Upper lobe of left lung (tissue), 4 donors: ENCODE measurements at regions not wholly inside any gene's neighbourhood (a gene's known extent, or its start where the extent isn't known, plus 50 kb on each side); places are given as distances from the start of the nearest gene placed in this dataset.

Experiments
- POLR2A ChIP-seq, 4 donors: fragments of 450-650 bp; IDR thresholded peaks; one replicate each; pipeline ENCODE4 v1.5.1; 2016 to 2017; ENCODE audit warnings: antibody characterized with exemption in 4 of 4, mild to moderate bottlenecking in 2 of 4
- POLR2AphosphoS5 ChIP-seq, 2 donors: sonication (generic); formaldehyde crosslinking; IDR thresholded peaks; one replicate each; pipeline ENCODE4 v1.5.1; 2017; ENCODE audit warnings: antibody characterized with exemption in 2 of 2
- TF ChIP-seq, protein P1 (sequence below), 6 experiments: fragments of 450-650 bp in 4 of 6; fragments of 200-600 bp in 2 of 6; sonication (generic) in 2 of 6; IDR thresholded peaks; one replicate each; pipeline ENCODE4 v1.5.1; 2016 to 2019; ENCODE audit warnings: antibody characterized with exemption in 6 of 6

DNA sequence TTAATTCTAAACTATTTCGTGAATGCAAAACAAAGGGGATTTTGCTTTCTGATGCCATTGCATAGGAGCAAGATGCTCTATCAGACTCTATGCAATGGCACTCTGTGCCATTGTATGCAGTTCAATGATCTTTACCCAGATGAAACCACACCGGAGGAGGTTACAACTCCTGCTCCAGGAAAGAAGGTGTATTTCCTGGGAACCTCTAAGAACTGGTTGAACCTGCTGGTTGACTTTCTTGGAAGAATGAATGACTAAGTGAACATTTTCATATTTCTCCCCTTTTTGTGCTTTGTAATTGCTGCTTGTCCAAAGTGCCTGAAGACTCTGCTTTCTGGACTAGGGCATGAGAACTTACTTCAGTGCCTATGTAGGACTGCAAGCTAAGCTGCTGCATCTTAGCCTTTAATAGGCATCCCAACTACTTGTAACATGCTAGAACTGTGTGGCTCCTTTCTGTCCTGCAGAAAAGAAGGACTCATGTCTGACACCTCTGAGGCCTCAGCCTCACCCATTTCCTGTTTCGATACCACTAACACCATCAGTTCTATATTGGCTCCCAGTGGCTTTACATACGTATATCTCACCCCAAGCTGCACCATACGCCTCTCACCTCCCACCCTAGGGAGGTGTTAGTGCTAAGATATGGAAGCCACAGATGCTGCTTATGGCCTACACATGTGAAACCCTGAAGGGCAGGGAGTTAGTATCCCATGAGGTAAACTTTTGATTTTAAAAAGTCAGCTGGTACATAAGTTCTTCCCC is 193.5 kb upstream of the CNOT2 start:
- TF ChIP-seq POLR2A (IDR thresholded peaks at IDR 0.05) (no peak), POLR2AphosphoS5 (IDR thresholded peaks at IDR 0.05) (no peak)
- TF ChIP-seq, protein P1, sequence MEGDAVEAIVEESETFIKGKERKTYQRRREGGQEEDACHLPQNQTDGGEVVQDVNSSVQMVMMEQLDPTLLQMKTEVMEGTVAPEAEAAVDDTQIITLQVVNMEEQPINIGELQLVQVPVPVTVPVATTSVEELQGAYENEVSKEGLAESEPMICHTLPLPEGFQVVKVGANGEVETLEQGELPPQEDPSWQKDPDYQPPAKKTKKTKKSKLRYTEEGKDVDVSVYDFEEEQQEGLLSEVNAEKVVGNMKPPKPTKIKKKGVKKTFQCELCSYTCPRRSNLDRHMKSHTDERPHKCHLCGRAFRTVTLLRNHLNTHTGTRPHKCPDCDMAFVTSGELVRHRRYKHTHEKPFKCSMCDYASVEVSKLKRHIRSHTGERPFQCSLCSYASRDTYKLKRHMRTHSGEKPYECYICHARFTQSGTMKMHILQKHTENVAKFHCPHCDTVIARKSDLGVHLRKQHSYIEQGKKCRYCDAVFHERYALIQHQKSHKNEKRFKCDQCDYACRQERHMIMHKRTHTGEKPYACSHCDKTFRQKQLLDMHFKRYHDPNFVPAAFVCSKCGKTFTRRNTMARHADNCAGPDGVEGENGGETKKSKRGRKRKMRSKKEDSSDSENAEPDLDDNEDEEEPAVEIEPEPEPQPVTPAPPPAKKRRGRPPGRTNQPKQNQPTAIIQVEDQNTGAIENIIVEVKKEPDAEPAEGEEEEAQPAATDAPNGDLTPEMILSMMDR (IDR thresholded peaks at IDR 0.05) = no peak
